Osteoblast (primary cell): ENCODE measurements at regions not wholly inside any gene's neighbourhood (a gene's known extent, or its start where the extent isn't known, plus 50 kb on each side); places are given as distances from the start of the nearest gene placed in this dataset.

Experiments
- DNase-seq: peaks from one replicate; pipeline ENCODE4 v3.0.0; 2011; ENCODE audit warnings: low spot score, mixed read lengths; ENCODE audit not compliant: insufficient read length; ENCODE audit errors: missing footprints
- H2AFZ ChIP-seq: 2 replicates; pipeline ENCODE4 v1.6.0; 2011; ENCODE audit warnings: mild to moderate bottlenecking, low read length
- H3K27ac ChIP-seq: 2 replicates; pipeline ENCODE4 v1.5.1; 2011; ENCODE audit warnings: mild to moderate bottlenecking, low read depth, low read length, moderate library complexity
- H3K27me3 ChIP-seq: 2 replicates; pipeline ENCODE4 v1.6.0; 2012; ENCODE audit warnings: mild to moderate bottlenecking, control low read depth, inconsistent platforms, low read length, moderate library complexity; ENCODE audit not compliant: insufficient read depth
- H3K36me3 ChIP-seq: 2 replicates; pipeline ENCODE4 v1.5.1; 2011; ENCODE audit warnings: mild to moderate bottlenecking, low read length, control low read depth, moderate library complexity; ENCODE audit not compliant: insufficient read depth
- H3K4me1 ChIP-seq: 2 replicates; pipeline ENCODE4 v1.5.1; 2011; ENCODE audit warnings: mild to moderate bottlenecking, low read length, control low read depth, moderate library complexity; ENCODE audit not compliant: insufficient read depth
- H3K4me2 ChIP-seq: 2 replicates; pipeline ENCODE4 v1.6.0; 2011; ENCODE audit warnings: mild to moderate bottlenecking, low read length; ENCODE audit not compliant: insufficient read depth
- H3K4me3 ChIP-seq: fragments of 200-600 bp; sonication (generic); 3 replicates; pipeline ENCODE4 v1.5.1; 2012; ENCODE audit warnings: mild to moderate bottlenecking, low read length, inconsistent platforms; ENCODE audit not compliant: insufficient read depth
- H3K79me2 ChIP-seq: 2 replicates; pipeline ENCODE4 v1.6.0; 2012; ENCODE audit warnings: mild to moderate bottlenecking, low read length, control low read depth, inconsistent platforms; ENCODE audit not compliant: insufficient read depth
- H3K9me3 ChIP-seq: 2 replicates; pipeline ENCODE4 v1.5.1; 2011; ENCODE audit warnings: low read depth, low read length, control low read depth
- H4K20me1 ChIP-seq: 2 replicates; pipeline ENCODE4 v1.6.0; 2012; ENCODE audit warnings: mild to moderate bottlenecking, low read length, control low read depth; ENCODE audit not compliant: insufficient read depth
- CTCF ChIP-seq: IDR thresholded peaks from 2 replicates; pipeline ENCODE4 v1.5.1; 2011; ENCODE audit warnings: mild to moderate bottlenecking, low read depth, low read length, moderate library complexity; ENCODE audit errors: extremely low read depth

GRCh38 chr4:12928751-12929150 lies 555.4 kb downstream of the RAB28 start:
- no peak overlapping the region for H3K4me2 ChIP-seq
- no peaks in the 10 kb centered on the region for H3K4me1 ChIP-seq
- H3K27me3 ChIP-seq, result no peaks in the 10 kb centered on the region

GRCh38 chr4:12926189-12927066 lies 557.7 kb downstream of the RAB28 start:
- Histone ChIP-seq H3K27ac (no peak overlapping the region), H3K79me2 (no peaks in the 10 kb centered on the region), H3K36me3 (no peaks in the 10 kb centered on the region), H3K4me2 (no peak overlapping the region), H3K4me1 (no peaks in the 10 kb centered on the region), H3K9me3 (no peaks in the 10 kb centered on the region), H2AFZ (no peak overlapping the region), H3K27me3 (no peaks in the 10 kb centered on the region), H4K20me1 (no peaks in the 10 kb centered on the region), H3K4me3 (no peak overlapping the region)
- no peak for DNase-seq
- no peak for TF ChIP-seq CTCF

More at GRCh38 chr4:12928751-12929150, 555.4 kb downstream of the RAB28 start:
- TF ChIP-seq CTCF, result no peak
- Histone ChIP-seq H3K36me3 (no peaks in the 10 kb centered on the region), H3K79me2 (no peaks in the 10 kb centered on the region), H2AFZ (no peak overlapping the region), H3K9me3 (peaks cover 3% of the 10 kb centered on the region), H3K4me3 (no peak overlapping the region), H3K27ac (no peak overlapping the region), H4K20me1 (no peaks in the 10 kb centered on the region)
- DNase-seq, result no peak

- Histone ChIP-seq H3K79me2 (no peaks in the 10 kb centered on the region), H3K4me3 (no peak overlapping the region), H2AFZ (no peak overlapping the region), H3K36me3 (no peaks in the 10 kb centered on the region), H3K27me3 (no peaks in the 10 kb centered on the region), H3K4me2 (no peak overlapping the region), H3K27ac (no peak overlapping the region), H4K20me1 (no peaks in the 10 kb centered on the region), H3K4me1 (no peaks in the 10 kb centered on the region), H3K9me3 (no peaks in the 10 kb centered on the region)
- TF ChIP-seq CTCF, result no peak
- DNase-seq, result no peak
Measured at GRCh38 chr4:12924728-12925320, 559.3 kb downstream of the RAB28 start.

GRCh38 chr4:12924253-12924652 lies 559.9 kb downstream of the RAB28 start:
- H3K27me3 ChIP-seq, result no peaks in the 10 kb centered on the region
- no peak for TF ChIP-seq CTCF
- H3K27ac ChIP-seq, result no peak overlapping the region
- no peaks in the 10 kb centered on the region for H3K36me3 ChIP-seq
- DNase-seq, result no peak
- no peak overlapping the region for H3K4me2 ChIP-seq
- no peaks in the 10 kb centered on the region for H4K20me1 ChIP-seq
- H3K4me3 ChIP-seq, result no peak overlapping the region
- H3K4me1 ChIP-seq, result no peaks in the 10 kb centered on the region
- H3K79me2 ChIP-seq, result no peaks in the 10 kb centered on the region
- no peaks in the 10 kb centered on the region for H3K9me3 ChIP-seq
- no peak overlapping the region for H2AFZ ChIP-seq
